Skin epidermis (tissue), 12 donors: ENCODE measurements at regions not wholly inside any gene's neighbourhood (a gene's known extent, or its start where the extent isn't known, plus 50 kb on each side); places are given as distances from the start of the nearest gene placed in this dataset.

Experiments used
- H3K27ac ChIP-seq, 21 experiments: fragments of 200-600 bp; sonication (generic) in 11 of 21; one replicate each; pipeline ENCODE4 v1.5.0; 2020; ENCODE audit warnings: mild to moderate bottlenecking in 3 of 21, inconsistent platforms in 2 of 21, moderate library complexity in 2 of 21
- H3K4me3 ChIP-seq, 7 experiments: fragments of 200-600 bp; sonication (generic) in 2 of 7; one replicate each; pipeline ENCODE4 v1.5.0; 2020; ENCODE audit warnings: inconsistent platforms in 2 of 7, mild to moderate bottlenecking in 2 of 7, moderate library complexity in 1 of 7

DNA sequence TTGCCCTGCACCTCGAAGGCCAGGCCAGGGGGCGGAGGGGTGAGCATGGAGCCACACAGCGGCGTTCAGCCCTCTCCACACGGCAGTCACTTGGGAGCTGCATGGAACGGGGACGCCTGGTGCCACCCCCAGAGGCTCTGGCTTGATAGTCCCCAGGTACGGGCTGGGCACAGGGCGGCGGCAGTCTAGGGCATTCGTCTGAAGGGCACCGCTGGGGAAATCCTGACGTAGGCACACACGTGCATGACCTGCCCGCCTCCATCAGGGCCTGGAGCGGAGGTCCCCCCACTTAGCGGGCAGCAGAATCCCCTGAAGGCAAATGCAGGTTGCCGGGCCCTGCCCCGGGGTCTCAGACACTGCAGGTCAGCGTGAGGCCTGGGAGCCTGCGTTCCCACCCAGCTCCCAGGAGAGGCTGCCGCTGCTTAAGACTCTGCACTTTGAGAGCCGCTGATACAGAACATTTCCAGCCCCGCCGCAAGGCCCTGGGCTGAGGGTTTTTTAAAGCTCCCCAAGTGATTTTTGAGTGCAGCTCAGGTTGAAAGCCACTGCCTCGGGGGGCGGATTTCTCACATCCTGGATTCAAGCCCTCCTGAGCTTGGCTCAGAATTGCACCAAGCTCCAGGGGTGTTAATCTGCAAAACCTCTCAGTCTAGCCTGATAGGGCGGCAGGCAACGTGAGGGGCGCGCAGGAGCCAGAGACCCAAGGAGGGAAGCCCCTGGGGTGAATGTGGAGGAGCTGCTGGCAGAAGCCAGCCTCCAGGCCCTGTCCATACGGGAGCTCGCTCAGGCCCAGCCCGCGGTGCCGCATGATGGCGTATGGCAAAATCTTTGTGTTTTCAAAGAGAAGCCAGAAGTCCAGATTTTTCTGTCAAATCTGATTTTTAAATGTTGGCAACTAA, 182.3 kb upstream of the GSE1 start:
- Histone ChIP-seq H3K27ac (no peak overlapping the region), H3K4me3 (no peak overlapping the region)

DNA sequence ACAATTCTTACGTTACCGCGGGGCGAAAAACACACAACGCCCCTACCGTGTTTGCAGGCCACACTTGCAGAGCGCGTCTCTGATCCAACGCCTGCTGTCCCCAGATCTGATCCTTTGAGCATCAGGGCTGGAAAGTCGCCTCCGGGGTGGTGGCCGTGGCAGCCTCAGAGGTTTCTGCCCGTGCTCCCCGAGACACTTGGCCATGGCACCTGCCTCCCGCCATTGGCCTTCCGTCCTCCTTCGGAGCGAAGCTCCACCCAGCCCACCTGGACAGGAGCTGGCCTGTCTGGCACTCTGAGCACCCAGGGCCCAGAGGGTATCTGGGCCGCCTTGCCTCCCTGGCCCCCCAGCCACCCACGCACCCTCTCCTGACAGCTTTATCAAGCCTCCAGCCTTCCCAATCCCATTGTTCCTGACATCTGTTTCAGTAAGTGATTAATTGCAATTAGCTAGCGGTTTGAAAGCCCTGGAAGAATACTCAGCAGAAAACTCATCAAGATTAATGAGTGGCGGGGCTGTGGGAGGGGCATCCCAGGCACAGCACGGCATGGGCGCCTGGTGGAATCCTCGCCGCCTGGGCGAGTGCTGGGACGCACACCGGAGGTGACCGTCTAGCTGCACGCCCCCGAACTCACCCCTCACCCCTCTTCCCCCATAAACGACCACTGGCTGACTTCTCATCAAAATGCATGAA, 181.5 kb upstream of the GSE1 start:
- H3K27ac ChIP-seq = no peak overlapping the region
- H3K4me3 ChIP-seq = no peak overlapping the region

DNA sequence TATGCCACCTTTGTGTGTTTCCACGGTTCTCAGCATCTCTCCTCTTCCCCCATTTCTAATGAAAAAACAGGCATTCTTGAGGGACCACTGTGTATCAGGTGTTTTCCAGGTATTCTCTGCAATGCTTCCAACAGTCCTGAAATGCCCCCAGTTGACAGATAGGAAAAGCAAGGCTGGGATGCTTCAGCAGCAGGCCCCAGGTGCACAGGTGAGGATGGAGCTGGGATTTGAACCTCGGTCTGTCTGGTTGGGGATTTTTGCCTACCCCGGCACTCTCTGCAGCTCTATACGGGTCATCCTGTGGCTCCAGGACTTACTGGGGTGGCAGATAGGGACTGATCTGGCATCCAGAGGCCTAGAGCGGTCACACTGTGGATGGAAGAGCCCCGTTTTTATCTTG, 180.5 kb upstream of the GSE1 start:
- no peak overlapping the region for H3K27ac ChIP-seq
- H3K4me3 ChIP-seq = no peak overlapping the region

DNA sequence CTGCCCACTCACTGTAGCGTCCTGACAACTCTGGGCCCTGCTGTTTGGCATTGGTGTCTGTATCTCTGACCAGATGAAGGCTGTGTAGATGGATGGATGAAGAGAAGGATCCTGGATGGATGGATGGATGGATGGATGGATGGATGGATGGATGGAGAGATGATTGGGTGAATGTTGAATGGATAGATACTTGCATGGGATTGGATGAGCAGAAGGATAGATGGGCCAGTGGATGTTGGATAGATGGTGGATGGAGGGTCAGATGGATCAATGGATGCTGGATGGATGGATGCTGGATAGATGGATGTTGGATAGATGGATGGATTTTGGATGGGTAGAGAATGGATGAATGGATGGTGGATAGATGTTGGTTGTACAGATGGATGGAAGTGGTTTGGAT, 179.6 kb upstream of the GSE1 start:
- Histone ChIP-seq H3K27ac (no peak overlapping the region), H3K4me3 (no peak overlapping the region)

DNA sequence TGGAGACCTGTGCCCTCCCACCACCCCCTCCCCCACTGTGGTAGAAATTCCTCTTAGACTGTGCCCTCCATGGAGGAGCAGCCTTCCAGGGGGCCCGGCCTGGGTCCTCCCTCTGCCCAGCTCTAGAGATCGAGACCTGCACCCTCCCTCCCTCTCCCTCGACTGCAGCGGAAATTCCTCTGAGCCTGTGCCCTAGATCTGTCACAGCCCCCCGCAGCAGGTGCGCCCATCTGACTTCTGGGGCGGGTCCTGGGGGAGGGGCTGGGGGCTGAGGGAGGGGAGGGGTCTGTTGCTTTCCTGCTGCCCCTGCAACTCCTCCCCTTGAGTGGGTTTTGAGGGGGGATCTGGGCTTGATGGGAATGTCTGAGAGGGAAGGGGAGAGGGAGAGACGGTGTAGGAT, 177.8 kb upstream of the GSE1 start:
- H3K27ac ChIP-seq = no peak overlapping the region

DNA sequence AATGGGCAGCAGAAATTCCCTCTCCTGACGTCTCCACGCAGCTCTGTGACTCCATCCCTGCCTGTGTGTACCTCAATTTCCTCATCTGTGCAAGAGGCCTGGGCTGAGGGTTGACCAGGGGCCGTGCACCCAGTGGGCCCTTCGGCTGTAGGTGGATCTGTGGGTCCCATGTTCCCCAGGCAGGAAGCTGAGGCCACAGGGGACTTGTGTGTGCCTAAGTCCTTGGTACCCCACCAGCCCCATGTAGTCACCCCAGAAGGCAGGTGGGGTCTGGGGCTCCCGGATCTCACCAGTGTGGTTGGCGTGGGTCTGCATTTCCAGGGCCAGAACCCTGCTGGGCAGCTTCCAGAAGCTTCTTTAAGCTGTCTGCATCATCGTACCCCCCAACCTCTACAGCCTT, 177.4 kb upstream of the GSE1 start:
- peak overlapping the region in 6 of 21 experiments; percentile 17 to 84 (median 66) for H3K27ac ChIP-seq
- H3K4me3 ChIP-seq = no peak overlapping the region

More for the DNA sequence above, 177.8 kb upstream of the GSE1 start:
- H3K4me3 ChIP-seq = no peak overlapping the region

DNA sequence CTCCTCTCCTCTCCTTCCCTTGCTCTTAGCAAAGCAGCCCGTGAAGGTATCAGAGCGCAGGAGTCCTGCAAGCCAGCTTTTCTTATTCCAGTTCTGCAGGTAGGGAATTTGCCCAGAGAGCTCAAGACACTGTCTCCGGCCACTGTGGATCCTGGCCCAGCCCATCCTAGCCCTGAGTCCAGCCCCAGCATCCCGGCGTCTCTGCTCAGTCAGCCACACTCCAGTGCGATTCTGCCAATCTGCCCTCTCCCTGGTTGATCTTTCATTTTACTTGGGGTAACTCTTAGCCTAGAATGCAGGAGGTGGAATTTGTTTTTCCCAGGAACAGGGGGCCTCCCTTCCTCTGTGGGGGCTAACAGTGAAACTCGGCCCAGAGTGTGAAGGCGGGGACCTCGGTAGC, 176.9 kb upstream of the GSE1 start:
- no peak overlapping the region for H3K4me3 ChIP-seq
- peak overlapping the region in 12 of 21 experiments; percentile 34 to 84 (median 69) for H3K27ac ChIP-seq

DNA sequence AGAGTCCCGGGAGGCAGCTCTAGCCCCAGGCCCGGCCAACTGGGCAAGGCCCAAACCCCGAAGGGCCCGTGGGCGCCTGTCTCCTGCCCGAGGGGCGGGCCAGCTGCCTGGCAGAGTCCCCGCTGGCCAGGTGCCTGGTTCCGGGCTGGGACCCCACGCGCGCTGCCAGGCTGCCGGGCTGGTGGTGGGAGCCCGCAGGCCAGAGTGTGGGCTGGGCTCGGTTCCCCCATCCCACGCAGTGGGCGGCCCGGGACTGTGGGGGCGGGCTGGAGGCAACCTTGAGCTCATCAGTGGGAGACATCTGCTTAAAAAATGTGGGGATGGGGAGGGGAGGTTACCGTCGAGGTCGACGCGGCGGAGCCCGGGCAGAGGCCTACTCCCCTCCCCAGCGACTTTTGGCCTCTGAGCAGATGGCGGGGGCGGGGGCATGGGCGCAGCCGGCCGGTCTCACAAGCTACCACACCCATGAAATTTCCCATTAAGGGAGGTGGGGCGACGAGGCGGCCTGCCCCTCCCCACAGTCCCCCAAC, 176.4 kb upstream of the GSE1 start:
- Histone ChIP-seq H3K27ac (peak overlapping the region in 14 of 21 experiments; percentile 34 to 84 (median 65)), H3K4me3 (no peak overlapping the region)

DNA sequence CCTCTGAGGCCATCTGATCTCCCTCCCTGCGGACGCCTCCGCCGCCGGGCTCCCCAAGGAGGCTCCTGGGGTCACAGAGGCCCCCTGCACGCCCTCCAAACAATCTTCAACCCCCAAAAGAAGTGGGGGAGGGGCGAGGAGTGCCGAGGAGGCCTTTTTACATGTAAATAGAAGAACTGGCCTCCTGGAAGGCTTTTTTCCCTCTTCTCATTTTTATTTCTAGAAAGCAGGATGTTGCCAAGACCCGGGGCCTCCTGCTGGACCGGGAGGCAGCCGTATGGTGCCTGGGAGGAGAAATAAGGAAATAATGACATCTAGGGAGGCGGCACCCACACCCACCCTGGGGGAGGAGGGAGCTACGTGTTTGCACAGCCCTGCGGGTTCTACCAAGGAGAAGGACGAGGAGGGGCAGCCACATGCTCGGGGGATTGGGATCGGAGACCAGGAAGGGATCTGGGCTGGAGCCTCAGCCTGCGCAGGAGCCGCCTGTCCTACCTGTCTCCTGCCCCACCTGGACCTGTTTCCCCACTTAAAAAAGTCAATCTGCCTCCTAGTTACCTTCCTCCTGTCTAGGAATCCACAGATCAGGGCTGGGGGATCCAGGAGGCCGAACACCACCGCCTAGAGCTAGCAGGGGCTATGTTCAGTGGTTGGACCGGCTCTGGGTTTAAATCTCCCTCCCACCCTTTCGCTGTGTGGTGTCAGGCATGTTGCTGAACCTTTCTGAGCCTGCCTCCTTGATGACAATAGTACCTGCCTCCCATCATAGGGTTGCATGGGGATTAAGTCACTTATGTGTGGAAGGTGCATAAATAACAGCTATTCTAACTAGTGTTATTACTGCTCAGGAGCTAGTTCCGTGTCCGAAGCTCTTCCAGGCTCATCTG, 175.7 kb upstream of the GSE1 start:
- H3K4me3 ChIP-seq = no peak overlapping the region
- H3K27ac ChIP-seq = peak overlapping the region in 12 of 21 experiments; percentile 42 to 84 (median 69)

DNA sequence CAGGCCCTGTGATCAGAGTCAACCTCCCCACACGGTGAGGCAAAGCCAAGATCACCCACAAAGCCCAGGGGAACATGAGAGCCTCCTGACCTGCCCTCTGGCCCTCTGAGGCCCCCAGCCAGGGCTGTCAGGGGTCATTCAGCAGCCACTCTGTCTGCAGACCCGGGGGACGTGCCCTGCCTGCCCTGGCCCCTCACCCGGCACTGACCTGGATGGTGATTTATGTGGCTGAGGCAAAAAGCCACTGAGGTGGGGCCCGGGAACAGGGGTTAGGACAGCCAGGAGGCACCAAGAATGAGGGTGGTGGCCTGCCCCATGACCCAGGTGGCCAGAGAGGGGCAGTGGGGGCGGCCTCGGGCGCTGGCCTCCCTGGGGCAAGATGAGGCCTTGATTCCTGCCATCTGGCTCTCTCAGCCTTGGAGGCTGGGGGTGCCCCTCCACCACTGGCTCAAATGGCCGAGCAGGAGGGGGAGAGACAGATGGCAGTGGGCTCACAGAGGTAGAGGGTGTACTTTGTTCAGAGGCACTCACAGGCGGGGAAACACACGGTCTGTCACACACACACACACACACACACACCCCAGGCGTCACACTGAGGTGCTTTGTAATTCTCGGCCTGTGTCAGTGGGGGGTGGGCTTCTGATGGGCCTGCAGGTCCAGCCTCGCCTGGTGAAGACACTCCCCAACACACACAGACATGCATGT, 174.0 kb upstream of the GSE1 start:
- H3K4me3 ChIP-seq = no peak overlapping the region
- no peak overlapping the region for H3K27ac ChIP-seq

DNA sequence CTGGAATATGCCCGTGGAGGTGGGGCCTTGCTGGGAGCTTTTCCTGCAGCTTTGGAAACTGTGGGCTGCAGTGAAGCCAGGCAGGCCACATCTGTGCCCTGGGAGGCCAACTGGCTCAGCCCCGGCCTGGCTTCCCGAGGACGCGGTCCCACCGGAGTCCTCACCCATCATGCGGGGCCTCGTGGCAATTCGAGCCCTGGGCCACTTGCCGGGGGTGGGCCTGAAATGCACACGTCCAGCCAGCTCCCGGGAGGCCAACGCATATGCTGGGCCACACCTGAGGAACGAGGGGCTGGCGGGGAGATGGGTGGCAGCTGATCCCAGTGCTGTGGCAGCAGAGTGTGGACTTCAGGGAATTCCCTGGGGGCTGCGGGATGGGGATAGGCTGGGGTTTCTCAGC, 172.4 kb upstream of the GSE1 start:
- Histone ChIP-seq H3K27ac (no peak overlapping the region), H3K4me3 (no peak overlapping the region)

DNA sequence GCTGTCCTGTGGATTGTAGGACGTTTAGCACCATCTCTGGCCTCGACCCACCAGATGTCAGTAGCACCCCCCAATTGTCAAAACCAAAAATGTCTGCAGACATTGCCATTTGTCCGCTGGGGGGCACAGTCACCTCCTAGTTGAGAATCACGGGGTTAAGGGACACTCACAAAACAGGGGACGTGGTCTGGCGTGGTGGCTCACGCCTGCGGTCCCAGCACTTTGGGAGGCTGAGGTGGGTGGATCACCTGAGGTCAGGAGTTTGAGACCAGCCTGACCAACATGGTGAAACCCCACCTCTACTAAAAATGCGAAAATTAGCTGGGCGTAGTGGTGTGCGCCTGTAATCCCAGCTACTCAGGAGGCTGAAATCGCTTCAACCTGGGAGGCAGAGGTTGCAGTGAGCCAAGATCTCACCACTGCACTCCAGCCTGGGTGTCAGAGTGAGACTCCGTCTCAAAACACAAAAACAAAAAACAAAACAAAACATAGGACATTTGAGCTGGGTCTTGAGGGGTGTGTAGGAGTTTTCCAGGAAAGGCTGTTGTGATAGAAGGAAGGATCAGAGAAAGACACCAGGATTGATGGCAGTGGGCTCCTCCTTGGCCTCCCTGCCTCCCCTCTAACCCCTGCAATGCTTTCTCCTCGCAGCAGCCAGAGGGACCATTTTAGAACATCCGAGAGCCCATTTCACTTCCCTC, 171.8 kb upstream of the GSE1 start:
- Histone ChIP-seq H3K4me3 (no peak overlapping the region), H3K27ac (no peak overlapping the region)

DNA sequence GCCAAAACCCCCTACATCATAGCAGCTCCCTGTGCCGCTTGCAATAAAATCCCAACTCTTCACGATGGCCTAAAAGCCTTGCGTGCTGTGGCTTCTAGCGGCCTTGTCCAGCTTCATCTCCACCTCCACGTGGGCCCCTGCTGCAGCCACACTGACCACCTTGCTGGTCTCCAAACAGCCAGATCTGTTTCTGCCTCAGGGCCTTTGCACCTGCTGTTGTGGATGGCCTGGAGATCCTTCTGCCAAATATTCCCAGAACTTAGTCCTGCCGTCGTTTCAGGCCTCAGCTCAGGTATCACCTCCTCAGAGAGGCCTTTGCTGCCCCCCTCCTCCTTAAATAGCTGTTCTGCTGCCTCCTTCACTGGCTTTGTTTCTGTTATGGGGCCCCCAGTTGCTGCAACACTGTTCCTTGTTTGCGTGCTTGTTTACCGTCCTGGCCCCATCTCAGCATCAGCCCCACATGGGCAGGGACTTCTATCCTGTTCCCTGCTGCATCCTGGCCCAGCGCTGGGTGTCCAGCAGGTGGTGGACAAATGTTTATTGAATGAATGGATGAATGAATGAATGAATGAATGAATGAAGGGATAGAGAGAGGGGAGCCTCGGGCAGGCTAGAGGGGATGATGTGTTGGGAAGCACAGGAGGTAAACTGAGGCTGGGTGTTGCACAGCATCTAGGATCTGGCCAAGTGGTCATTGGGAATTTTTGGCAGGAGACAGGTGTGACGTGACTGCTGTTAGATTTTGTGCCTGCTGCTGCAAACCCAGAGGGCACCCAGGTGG, 171.0 kb upstream of the GSE1 start:
- Histone ChIP-seq H3K4me3 (no peak overlapping the region), H3K27ac (no peak overlapping the region)

DNA sequence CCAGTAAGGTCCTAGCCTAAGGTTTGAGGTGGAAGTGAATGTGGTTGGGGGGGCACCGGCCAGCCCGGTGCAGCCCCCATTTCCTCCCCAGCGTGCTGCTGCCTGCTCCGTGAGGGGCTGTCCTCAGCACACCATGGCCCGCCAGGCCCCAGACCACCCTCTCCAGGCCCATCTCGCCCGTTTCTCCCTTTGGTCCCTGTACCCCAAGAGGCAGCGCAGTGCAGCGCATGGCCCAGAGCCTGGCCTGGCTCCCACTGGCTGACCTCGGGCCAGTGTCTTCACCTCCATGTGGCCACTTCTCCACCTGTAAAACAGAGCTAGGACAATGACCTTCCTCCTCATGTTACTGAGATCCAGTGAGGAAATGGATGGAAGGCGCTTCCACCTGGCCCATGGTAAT, 170.0 kb upstream of the GSE1 start:
- no peak overlapping the region for H3K27ac ChIP-seq
- no peak overlapping the region for H3K4me3 ChIP-seq

DNA sequence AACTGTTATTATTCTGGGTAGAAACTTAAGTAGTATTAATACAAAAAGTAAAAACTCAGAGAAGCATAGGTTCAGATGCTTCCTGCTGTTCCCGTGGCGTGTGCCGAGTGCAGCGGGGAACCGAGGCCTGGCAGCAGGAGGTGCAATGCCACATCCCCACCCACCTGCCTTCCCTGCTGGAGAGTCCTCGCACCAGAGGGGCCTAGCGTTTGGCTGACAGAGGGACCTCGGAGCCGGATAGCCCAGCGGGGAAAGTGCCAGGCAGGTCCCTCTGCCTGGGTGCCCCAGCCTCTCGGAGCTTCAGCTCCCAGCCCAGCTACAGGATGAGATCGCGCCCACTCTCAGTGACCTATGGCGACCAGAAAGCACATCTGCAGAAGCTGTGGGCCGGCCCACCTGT, 169.6 kb upstream of the GSE1 start:
- H3K27ac ChIP-seq = no peak overlapping the region
- no peak overlapping the region for H3K4me3 ChIP-seq

DNA sequence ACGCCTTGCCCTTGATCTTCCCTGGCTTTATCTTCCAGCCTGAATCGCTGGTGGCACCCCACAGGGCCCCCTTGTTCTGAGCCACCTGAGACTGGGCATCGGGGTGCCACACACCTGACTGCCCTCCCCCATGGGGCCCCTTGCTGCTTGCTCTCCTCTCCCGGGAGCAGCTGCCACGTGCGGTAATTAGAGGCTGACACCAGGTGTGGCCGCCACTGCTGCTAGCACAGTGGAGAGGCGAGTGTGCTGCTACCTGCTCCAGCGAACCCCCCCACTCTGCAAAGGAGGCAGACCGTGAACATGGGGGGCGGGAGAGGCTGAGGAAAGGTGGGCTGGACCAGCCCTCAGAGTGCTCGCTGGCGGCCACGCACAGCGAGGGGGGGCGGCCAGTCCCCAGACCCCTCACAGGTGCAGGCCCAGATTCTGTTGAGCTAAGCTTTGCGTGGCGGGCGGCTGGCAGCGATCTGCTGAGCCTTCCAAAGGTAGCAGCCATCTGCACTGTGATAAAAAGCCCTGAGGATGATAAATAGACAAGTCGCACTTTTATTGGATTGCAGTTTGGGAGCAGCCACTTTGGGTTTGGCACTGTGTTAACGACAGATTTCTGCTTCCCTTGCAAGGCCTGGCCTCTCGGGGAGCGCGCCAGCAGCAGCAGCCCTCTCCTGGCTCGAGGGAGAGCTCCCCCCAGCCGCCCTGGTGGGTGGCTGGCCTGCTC, 167.9 kb upstream of the GSE1 start:
- Histone ChIP-seq H3K27ac (no peak overlapping the region), H3K4me3 (no peak overlapping the region)

DNA sequence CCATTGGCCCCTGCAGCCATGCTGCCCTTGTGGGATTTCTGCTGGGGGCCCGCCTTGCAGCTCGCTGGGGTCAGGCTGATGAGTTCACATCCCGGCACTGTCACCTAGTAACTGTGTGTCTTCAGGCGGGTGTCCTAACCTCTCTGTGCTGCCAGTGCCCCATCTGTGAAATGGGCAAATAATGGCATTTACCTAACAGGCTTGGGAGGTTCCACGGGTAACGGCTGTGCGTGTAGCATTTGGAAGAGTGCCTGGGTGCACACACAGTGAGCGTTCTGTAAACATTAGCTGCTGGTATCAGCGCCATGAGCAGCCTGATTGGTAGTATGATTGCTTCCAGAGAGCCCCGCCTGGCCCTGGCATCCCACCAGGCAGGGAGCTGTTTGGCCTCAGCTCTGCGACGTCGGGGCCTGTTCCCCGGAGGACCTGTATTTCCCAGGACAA, 167.3 kb upstream of the GSE1 start:
- Histone ChIP-seq H3K4me3 (no peak overlapping the region), H3K27ac (no peak overlapping the region)
